ENCODE measurements at regions not wholly inside any gene's neighbourhood (a gene's known extent, or its start where the extent isn't known, plus 50 kb on each side); places are given as distances from the start of the nearest gene placed in this dataset.

DNA sequence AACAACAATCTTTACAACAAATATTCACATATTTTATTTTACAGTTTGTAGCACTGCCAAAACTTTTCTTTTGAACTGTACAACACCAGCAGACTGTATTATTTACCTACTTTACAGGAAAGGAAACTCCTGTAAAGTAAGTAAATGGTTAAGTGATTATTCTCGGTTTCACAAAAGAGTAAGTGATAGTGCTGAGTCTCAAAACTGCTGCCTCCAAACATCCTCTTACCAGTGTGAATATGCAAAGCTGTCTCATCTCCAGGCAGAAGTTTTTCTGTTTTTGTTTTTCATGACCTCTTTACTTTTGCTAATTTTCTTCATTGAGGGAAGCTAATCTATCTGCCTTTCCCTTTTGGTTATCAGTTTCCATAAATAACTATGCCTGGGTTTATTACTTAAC, 286.7 kb downstream of the SRGAP2C start:
- no peak for TF ChIP-seq POLR2AphosphoS5 (IDR thresholded peaks at IDR 0.05; ENCODE audit: low read depth, low read length)
- TF ChIP-seq TAF1 (IDR thresholded peaks at IDR 0.05; ENCODE audit: borderline replicate concordance, low read depth, low read length) = no peak

Data from GM12892 (cell line).